Osteoblast (primary cell): ENCODE measurements at regions not wholly inside any gene's neighbourhood (a gene's known extent, or its start where the extent isn't known, plus 50 kb on each side); places are given as distances from the start of the nearest gene placed in this dataset.

Experiments used
- DNase-seq: peaks from one replicate; pipeline ENCODE4 v3.0.0; 2011; ENCODE audit warnings: low spot score, mixed read lengths; ENCODE audit not compliant: insufficient read length; ENCODE audit errors: missing footprints
- H2AFZ ChIP-seq: 2 replicates; pipeline ENCODE4 v1.6.0; 2011; ENCODE audit warnings: mild to moderate bottlenecking, low read length
- H3K27ac ChIP-seq: 2 replicates; pipeline ENCODE4 v1.5.1; 2011; ENCODE audit warnings: mild to moderate bottlenecking, low read depth, low read length, moderate library complexity
- H3K27me3 ChIP-seq: 2 replicates; pipeline ENCODE4 v1.6.0; 2012; ENCODE audit warnings: mild to moderate bottlenecking, control low read depth, inconsistent platforms, low read length, moderate library complexity; ENCODE audit not compliant: insufficient read depth
- H3K36me3 ChIP-seq: 2 replicates; pipeline ENCODE4 v1.5.1; 2011; ENCODE audit warnings: mild to moderate bottlenecking, low read length, control low read depth, moderate library complexity; ENCODE audit not compliant: insufficient read depth
- H3K4me1 ChIP-seq: 2 replicates; pipeline ENCODE4 v1.5.1; 2011; ENCODE audit warnings: mild to moderate bottlenecking, low read length, control low read depth, moderate library complexity; ENCODE audit not compliant: insufficient read depth
- H3K4me2 ChIP-seq: 2 replicates; pipeline ENCODE4 v1.6.0; 2011; ENCODE audit warnings: mild to moderate bottlenecking, low read length; ENCODE audit not compliant: insufficient read depth
- H3K4me3 ChIP-seq: fragments of 200-600 bp; sonication (generic); 3 replicates; pipeline ENCODE4 v1.5.1; 2012; ENCODE audit warnings: mild to moderate bottlenecking, low read length, inconsistent platforms; ENCODE audit not compliant: insufficient read depth
- H3K79me2 ChIP-seq: 2 replicates; pipeline ENCODE4 v1.6.0; 2012; ENCODE audit warnings: mild to moderate bottlenecking, low read length, control low read depth, inconsistent platforms; ENCODE audit not compliant: insufficient read depth
- H3K9me3 ChIP-seq: 2 replicates; pipeline ENCODE4 v1.5.1; 2011; ENCODE audit warnings: low read depth, low read length, control low read depth
- H4K20me1 ChIP-seq: 2 replicates; pipeline ENCODE4 v1.6.0; 2012; ENCODE audit warnings: mild to moderate bottlenecking, low read length, control low read depth; ENCODE audit not compliant: insufficient read depth
- TF ChIP-seq, protein P1 (sequence below): IDR thresholded peaks from 2 replicates; pipeline ENCODE4 v1.5.1; 2011; ENCODE audit warnings: mild to moderate bottlenecking, low read depth, low read length, moderate library complexity; ENCODE audit errors: extremely low read depth

DNA sequence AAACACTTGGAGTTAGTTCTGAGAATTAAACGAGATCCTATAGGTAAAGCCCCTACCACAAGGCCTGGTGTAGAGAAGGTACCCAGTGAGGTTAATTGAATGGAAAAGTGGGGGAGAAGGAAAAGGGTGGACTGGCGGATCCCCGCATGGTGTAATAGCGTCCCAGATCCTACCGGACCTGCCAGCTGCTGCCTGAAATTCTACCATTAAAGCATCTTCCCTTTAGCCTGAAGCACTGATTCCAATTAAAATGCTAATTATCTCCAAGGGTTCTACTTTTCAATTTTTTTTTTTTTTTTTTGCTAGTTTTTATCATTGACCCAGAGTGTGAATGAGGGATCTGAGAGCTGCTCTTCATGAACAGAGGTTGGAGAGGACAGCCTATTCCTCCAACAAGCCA, 237.9 kb downstream of the TLE3 start:
- H3K9me3 ChIP-seq, result no peaks in the 10 kb centered on the region
- H3K27me3 ChIP-seq, result peaks cover 5% of the 10 kb centered on the region
- H3K4me1 ChIP-seq, result peaks cover 16% of the 10 kb centered on the region
- TF ChIP-seq, protein P1, sequence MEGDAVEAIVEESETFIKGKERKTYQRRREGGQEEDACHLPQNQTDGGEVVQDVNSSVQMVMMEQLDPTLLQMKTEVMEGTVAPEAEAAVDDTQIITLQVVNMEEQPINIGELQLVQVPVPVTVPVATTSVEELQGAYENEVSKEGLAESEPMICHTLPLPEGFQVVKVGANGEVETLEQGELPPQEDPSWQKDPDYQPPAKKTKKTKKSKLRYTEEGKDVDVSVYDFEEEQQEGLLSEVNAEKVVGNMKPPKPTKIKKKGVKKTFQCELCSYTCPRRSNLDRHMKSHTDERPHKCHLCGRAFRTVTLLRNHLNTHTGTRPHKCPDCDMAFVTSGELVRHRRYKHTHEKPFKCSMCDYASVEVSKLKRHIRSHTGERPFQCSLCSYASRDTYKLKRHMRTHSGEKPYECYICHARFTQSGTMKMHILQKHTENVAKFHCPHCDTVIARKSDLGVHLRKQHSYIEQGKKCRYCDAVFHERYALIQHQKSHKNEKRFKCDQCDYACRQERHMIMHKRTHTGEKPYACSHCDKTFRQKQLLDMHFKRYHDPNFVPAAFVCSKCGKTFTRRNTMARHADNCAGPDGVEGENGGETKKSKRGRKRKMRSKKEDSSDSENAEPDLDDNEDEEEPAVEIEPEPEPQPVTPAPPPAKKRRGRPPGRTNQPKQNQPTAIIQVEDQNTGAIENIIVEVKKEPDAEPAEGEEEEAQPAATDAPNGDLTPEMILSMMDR, result no peak
- H3K27ac ChIP-seq, result no peak overlapping the region
- no peaks in the 10 kb centered on the region for H3K79me2 ChIP-seq
- DNase-seq, result no peak
- H4K20me1 ChIP-seq, result no peaks in the 10 kb centered on the region
- no peak overlapping the region for H2AFZ ChIP-seq
- H3K36me3 ChIP-seq, result no peaks in the 10 kb centered on the region
- H3K4me3 ChIP-seq, result no peak overlapping the region
- H3K4me2 ChIP-seq, result no peak overlapping the region

DNA sequence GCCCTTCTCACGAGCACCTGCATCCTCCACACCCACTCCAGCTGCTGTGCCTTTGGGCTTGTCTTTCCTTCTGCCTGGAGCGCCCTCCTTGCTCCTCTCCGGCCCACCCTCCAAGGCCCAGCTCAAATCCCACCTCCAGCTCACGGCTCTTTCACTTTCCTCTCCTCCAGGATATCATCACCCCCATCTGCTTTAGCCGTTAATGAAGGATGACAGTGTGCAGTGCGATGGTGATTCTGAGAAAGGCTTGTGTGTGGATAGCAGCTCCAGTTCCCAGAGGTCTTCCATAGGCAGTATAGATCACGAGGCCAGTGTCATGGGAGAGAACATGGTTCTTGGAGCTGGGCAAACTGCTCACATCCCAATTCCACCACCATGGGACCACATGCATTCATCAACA, 237.4 kb downstream of the TLE3 start:
- no peak for DNase-seq
- TF ChIP-seq, protein P1, result no peak
- no peak overlapping the region for H2AFZ ChIP-seq
- H3K79me2 ChIP-seq, result no peaks in the 10 kb centered on the region
- H4K20me1 ChIP-seq, result no peaks in the 10 kb centered on the region
- no peak overlapping the region for H3K4me2 ChIP-seq
- H3K36me3 ChIP-seq, result no peaks in the 10 kb centered on the region
- H3K4me3 ChIP-seq, result no peak overlapping the region
- no peaks in the 10 kb centered on the region for H3K9me3 ChIP-seq
- peaks cover 5% of the 10 kb centered on the region for H3K27me3 ChIP-seq
- no peak overlapping the region for H3K27ac ChIP-seq
- H3K4me1 ChIP-seq, result peaks cover 11% of the 10 kb centered on the region

DNA sequence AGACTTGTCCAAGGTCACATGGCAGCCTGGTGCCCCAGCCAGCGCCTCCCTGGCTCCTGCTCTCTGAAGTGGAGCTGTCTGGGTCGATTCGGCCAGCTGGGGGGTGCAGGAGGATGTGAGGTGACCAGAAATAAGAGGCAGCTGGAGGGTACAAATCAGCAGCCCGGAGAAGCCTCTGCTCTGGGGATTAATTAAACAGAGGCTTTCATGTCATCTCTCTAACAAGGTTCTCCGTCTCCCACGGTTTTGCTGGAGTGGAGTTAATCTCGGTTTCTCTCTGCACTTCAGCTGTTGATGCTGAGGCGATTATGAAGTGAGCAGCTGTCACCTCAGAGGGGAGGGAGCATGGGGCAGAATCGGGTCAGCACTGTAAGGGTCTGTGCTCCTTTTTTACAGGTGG, 236.8 kb downstream of the TLE3 start:
- Histone ChIP-seq H3K36me3 (no peaks in the 10 kb centered on the region), H3K9me3 (no peaks in the 10 kb centered on the region), H3K27me3 (peaks cover 5% of the 10 kb centered on the region), H3K27ac (no peak overlapping the region), H4K20me1 (no peaks in the 10 kb centered on the region), H3K79me2 (no peaks in the 10 kb centered on the region), H3K4me1 (peaks cover 5% of the 10 kb centered on the region), H3K4me2 (no peak overlapping the region), H2AFZ (no peak overlapping the region), H3K4me3 (no peak overlapping the region)
- TF ChIP-seq, protein P1, result no peak
- no peak for DNase-seq

DNA sequence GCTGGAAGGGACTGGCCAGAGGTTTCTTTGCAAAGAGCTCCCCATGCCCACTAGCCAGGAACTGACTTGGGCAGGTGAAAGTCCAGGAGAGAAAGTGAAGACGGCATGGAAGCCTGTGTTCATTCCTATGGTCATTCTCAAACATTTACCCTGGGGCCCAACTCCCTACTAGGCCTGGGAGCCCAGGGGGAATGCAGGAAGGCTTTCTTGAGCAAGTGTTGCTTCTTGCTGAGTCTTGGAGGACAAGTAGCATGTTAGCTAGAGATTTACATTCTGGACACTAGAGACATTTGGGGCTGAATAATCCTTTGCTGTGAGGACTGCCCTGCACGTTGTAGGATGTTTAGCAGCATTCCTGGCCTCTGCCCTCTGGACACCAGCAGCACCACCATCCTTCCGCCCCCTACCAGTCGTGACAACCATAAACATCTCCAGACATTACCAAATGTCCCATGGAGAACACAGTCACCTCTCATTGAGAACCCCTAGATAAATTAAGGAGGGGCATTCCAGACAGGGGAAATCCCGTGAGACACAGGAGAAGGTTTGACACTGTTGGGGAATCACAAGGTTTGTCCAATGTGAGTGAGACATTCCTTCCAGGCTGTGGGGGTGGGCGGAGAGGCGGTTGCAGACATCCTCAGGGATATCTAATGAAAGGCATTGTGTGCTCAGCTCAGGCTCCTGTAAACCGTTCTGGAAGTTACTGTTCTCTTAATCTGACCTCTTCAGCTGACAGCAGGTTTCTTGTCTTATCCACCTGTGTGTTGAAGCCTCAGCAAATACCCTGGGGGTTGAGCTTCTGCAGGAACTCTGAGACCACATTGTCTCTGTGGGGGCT, 236.2 kb downstream of the TLE3 start:
- Histone ChIP-seq H3K27me3 (peaks cover 5% of the 10 kb centered on the region), H3K27ac (no peak overlapping the region), H3K4me3 (no peak overlapping the region), H3K9me3 (no peaks in the 10 kb centered on the region), H2AFZ (no peak overlapping the region), H4K20me1 (no peaks in the 10 kb centered on the region), H3K4me1 (peaks cover 4% of the 10 kb centered on the region), H3K4me2 (no peak overlapping the region), H3K79me2 (no peaks in the 10 kb centered on the region), H3K36me3 (no peaks in the 10 kb centered on the region)
- TF ChIP-seq, protein P1, result no peak
- DNase-seq, result no peak
